ENCODE measurements at regions not wholly inside any gene's neighbourhood (a gene's known extent, or its start where the extent isn't known, plus 50 kb on each side); places are given as distances from the start of the nearest gene placed in this dataset.

DNA sequence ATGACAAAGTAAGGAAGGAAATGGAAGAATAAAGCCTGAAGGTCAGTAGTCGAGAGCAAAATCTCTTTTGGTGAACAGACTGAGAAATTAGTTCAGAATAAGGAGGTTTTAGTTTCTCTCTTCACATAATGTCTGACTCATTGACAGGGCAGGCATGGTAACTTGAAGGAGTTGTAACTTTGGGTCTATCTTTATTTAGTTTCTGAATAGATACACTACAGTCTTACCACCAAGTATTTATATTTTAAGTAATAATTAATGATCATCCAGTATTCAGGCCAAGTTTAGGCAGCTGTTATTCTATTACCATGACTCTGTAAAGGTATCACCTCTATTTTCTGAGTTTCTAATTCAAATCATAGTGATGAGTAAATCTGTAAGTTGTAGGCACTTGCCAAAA, 219.9 kb downstream of the SPRY2 start:
- no peak for DNase-seq

DNA sequence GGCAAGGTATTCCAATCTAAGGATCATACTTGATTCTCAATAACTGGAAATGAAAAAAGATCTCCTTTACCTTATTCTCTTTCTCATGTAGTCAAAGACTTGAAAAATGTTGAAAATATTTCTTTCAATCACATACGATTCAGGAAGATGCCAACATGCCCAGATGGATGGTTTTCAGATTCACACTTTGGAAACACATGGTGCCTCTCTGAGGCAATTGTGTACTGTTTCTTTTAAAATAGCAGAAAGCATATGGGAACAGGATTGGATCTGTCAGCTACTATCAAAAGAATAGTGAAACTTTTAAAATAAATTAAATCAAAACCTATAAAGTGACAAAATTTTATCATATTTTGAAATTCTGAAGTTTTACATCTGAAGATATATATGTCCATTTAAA, 222.4 kb downstream of the SPRY2 start:
- DNase-seq = no peak

GRCh38 chr13:80118099-80118498, 222.8 kb downstream of the SPRY2 start:
- DNase-seq = no peak

- no peak for DNase-seq
Measured at GRCh38 chr13:80117515-80117914, 223.4 kb downstream of the SPRY2 start.

DNA sequence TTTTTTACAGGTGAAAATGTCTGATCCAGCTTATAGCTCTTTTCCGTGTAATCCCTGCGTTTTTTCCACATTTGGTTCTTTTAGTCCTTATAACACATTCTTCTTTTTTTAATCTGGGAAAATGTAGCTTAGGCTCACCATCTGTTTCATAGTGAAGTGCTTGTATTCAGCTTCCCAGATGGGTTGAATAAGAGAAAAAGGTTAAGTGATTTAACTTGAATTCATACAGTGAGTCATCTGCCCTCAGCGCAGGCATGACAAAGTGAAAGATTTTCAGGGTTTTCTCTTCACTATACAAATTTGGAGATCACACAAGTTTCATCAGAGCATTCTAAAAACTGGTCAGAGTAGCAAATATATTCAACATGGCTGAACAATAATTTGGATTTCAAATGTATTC, 224.8 kb downstream of the SPRY2 start:
- DNase-seq = no peak

DNA sequence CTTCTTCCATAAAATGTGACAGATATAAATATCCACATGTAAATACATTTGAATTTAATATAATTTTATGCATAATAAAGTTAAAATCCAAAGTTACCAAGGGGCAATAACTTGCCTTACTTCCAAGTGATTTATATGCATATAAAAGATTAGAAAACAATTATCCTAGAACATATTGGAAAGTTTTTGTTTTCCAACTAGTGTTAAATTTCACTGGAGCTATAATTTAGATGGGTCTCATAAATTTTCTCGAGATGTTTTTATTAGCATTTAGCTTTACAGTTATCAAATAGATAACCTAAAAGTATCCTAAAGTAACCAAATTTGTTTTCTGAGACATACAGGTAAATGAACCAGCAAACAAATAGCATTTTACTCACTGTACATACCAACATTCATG, 225.3 kb downstream of the SPRY2 start:
- no peak for DNase-seq

DNA sequence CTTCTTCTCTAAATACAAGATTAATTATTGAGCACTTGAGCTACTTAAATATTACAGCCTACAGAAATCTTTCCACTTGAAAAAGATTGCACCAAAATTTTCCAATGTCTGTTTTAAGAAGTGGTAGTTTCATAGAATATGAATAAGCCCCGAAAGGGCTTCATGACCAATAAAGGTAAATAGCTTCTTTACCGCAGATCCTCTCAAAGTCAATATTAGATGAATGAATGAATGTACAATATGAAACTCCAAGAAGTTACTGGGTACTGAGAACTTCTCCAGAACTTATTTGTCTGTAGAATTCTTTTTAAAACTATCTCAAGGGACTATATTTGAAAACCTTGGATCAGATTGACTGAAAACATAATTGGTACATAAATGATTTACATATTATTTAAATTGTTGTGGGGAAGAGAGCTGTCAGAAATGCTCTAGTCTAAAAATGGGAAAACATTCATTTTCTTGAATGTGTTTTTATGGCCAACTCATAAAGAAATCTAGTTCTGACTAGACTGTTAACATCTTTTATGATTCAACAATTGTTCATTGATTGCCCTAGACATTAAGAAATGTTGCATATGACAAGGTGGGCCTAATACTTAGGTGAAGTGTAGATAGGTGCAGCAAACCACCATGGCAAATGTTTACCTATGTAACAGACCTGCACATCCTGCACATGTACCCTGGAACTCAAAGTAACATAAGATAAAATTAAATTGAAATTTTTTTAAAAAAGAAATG, 227.0 kb downstream of the SPRY2 start:
- no peak for DNase-seq

GRCh38 chr13:80109303-80109702, 231.6 kb downstream of the SPRY2 start:
- no peak for DNase-seq

GRCh38 chr13:80105350-80105749, 235.6 kb downstream of the SPRY2 start:
- no peak for DNase-seq

- no peak for DNase-seq
Measured at GRCh38 chr13:80101040-80101439, 239.9 kb downstream of the SPRY2 start.

DNA sequence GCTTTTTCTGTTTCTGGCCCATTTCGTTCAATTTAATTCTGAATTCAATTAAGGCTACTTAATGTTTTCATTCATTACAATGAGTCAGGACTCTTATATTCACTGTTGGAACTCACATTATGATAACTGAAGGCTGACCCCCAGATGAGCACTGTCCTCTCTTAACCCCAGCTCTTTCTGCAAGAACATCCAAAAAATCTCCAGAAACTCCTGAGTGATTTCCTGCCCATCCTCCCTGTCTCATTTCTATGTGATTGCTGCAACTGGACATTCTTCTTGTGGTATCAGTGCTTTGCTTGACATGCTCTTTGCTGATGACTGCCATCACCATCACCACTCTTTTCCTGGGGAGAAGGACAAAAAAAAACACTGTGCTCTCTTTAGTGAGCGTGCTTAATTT, 240.3 kb downstream of the SPRY2 start:
- DNase-seq = no peak

DNA sequence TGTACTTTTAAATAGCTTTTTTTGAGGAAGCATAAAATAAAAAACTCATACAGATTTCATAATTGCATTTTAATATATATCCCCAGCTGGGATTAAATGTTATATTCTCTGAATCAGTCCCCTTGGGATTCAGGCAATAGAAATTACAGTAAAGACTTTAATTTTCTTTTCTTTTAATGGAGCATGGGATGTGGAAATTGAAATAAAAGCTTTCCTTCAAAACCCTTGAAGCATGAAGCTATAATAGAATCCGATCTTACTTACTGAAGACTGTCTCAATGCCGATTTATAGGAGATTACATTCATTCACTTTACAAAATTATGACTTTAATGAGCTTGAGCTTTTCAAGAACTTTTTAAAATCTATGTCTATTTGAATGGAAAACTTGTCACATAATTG, 243.4 kb downstream of the SPRY2 start:
- DNase-seq = no peak

DNA sequence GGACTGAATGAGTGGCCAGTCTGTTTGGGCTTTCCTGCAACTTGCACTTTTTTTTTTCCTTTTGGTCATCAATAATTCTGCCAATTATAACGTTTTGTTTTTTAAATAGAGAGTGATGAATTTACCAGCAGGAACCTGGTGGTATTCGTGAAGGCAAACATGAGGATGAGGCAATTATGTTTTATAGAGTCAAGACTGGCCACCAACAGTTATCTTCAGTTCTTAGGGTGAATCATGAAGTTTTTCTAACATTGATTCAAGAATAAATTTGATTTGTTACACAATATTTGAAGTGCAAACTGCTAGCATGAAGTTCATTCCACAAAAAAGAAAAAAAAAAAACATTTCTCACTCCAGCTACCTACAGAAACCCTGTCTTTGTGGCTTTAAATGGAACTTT, 244.5 kb downstream of the SPRY2 start:
- no peak for DNase-seq

GRCh38 chr13:80094526-80094925, 246.4 kb downstream of the SPRY2 start:
- DNase-seq = no peak

DNA sequence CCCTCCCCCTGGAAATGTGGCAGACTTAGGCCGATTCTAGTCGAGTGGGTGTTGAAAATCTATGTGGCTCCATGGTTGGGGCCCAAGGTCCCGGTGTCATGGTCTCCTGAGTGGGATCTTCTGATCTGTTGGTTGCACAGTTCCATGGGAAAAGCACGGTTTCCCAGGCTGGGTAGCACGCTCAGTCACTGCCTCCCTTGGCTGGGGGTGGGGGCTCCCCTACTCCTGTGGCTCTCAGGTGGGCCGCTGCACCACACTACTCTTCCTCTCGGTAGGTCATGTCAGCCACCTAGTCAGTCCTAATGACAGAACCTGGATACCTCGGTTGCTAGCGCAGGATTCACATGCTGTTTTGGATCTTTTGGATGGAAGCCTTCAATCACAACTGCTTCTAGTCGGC, 247.0 kb downstream of the SPRY2 start:
- DNase-seq = no peak

GRCh38 chr13:80086304-80086721, 254.6 kb downstream of the SPRY2 start:
- DNase-seq = no peak

- no peak for DNase-seq
Measured at GRCh38 chr13:80083853-80084676, 256.9 kb downstream of the SPRY2 start.

- no peak for DNase-seq
Measured at GRCh38 chr13:80083081-80083852, 257.7 kb downstream of the SPRY2 start.

GRCh38 chr13:80082396-80083080, 258.4 kb downstream of the SPRY2 start:
- DNase-seq = no peak

- no peak for DNase-seq
Measured at GRCh38 chr13:80074811-80075210, 266.1 kb downstream of the SPRY2 start.

- no peak for DNase-seq
Measured at GRCh38 chr13:80074143-80074752, 266.7 kb downstream of the SPRY2 start.

GRCh38 chr13:80072231-80072630, 268.7 kb downstream of the SPRY2 start:
- DNase-seq = no peak
